GM21576 (cell line): ENCODE measurements at regions not wholly inside any gene's neighbourhood (a gene's known extent, or its start where the extent isn't known, plus 50 kb on each side); places are given as distances from the start of the nearest gene placed in this dataset.

Source experiments
- ATAC-seq: cut with Tn5 transposase; IDR thresholded peaks from one replicate; pipeline ENCODE4 v1.9.1; 2021; ENCODE audit warnings: mild to moderate bottlenecking, moderate library complexity; ENCODE audit not compliant: unreplicated experiment

DNA sequence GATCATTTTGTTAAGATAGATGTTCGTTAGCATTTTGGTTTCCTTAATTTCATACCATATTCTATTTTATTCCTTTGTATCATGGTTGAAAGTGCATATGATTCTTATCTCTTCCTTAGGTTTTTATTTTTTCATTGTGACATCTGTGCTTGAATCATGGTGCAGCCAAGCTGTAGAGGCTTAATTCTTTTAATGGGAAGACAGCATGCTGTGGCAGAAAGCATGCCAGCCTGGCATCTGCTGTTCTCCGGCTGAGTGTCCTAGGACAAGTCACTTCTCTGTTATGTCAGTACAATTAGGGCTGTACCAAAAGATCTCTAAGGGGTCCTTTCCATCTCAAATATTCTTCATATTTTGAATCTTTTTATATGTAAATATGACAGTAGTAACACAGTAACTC is 68.5 kb upstream of the PMFBP1 start:
- no peak for ATAC-seq

- ATAC-seq: no peak
These were observed 64.9 kb upstream of the PMFBP1 start for GRCh38 chr16:72236866-72237265.

DNA sequence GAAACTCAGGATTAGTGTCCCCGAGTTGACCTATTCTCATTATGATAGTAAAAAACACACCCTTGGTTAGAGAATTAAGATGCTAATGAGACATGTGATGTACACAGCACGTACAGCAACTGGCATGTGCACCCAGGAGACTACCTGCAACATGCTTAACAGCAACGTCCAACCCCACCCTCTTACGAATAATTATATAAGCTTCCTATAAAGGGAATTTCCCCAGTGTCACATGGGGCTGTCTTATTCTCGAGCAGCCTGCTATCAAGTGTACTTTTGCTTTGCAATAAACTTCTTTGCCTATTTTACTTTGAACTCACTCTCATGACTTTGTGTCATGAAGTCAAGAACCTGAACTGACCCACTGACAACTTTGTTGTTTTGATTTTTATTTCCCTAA is 62.4 kb upstream of the PMFBP1 start:
- ATAC-seq: no peak

GRCh38 chr16:72228014-72228413 is 56.1 kb upstream of the PMFBP1 start:
- no peak for ATAC-seq

DNA sequence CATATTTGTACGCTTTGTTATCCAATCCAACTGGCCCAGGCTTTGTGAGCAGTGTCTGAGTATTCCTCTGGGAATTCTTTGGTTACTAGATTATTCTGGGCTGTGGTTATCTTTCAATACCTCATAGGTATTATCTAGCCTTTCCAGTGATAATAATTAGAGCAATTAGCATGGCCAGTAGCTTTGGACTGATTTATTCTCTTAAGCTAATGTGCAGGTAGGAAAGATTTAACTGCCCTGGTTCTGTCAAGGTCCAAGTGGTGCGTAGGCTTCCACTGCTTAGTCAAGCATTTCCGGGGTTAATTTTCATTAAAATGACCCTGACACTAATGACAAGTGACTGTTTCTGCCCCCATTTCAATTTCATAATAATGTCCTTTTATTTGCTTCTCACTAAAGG is 54.2 kb upstream of the PMFBP1 start:
- ATAC-seq: no peak

GRCh38 chr16:72224260-72224768 is 52.4 kb upstream of the PMFBP1 start:
- ATAC-seq: no peak

GRCh38 chr16:72222503-72222902 is 50.5 kb upstream of the PMFBP1 start:
- ATAC-seq: no peak
